Activated CD4-positive, CD25-positive, alpha-beta regulatory T cell treated with anti-CD3 and anti-CD28 coated beads, Interleukin-2, amount 50 U/mL, for 16 hours (primary cell): ENCODE measurements at regions not wholly inside any gene's neighbourhood (a gene's known extent, or its start where the extent isn't known, plus 50 kb on each side); places are given as distances from the start of the nearest gene placed in this dataset.
"Not testable (repeated sequence)": the region's sequence is repeated elsewhere in the genome, so short reads cannot be mapped to it uniquely, and the experiment has no call there.

ENCODE experiments used
- DNase-seq: peaks from one replicate; pipeline ENCODE4 v3.0.0-alpha.2; 2020; ENCODE audit warnings: low read depth, low spot score

GRCh38 chr16:16618963-16619465, 240.1 kb downstream of the NPIPA7 start:
- DNase-seq, result not testable (repeated sequence)

DNA sequence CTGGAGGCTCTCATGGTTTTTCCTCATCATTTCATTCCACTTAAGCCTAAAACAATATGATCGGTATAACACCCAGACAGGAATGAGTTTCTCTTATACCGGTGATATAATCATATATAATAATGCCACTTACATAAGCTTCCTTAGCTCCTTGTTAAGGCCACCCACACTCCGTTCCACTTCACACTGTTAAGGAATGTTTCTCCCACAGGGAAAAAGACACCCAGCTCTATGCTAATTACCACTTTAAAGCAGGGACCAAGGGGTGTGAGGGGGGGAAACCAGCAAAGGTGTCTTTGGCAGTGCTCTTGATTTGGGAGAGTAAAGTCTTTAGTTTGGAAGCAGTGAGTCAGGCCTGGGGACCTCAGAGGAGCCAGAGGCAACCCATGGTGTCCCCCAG, 245.4 kb downstream of the NPIPA7 start:
- DNase-seq, result not testable (repeated sequence)

GRCh38 chr16:16625140-16625539, 246.2 kb downstream of the NPIPA7 start:
- DNase-seq, result not testable (repeated sequence)

GRCh38 chr16:16627865-16628264, 248.9 kb downstream of the NPIPA7 start:
- DNase-seq, result not testable (repeated sequence)

DNA sequence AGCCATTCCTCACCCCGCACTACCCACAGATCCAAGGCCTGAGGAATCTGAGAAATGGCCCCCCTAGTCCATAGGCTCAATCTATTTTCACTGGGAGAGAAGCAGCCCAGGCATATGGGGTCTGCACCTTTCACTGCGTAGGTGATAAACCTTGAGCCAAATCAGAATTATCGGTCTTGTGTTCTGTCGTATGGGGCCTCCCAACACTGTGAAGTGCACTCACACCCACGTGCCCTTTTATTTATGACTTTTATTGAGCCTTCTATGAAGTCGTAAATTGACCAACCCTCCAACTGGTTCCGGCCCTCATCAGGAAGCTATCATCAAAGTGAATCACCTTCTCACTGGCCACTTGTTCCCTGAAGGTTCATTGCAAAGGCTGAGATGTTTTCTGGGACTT, 259.3 kb downstream of the NPIPA7 start:
- DNase-seq, result not testable (repeated sequence)

DNA sequence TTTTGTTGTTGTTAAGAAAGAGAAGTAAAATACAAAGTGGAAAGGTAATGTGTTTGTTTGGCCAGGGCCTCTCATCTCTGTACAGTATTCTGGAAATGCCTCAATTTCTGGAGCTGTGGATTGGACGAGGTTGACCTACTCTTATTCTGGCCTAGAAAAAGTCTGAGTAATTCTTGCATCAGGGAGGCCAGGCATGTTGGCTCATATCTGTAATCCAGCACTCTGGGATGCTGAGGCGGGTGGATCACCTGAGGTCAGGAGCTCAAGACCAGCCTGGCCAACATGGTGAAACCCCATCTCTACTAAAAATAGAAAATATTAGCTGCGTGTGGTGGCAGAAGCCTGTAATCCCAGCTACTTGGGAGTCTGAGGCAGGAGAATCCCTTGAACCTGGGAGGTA, 259.8 kb downstream of the NPIPA7 start:
- DNase-seq, result not testable (repeated sequence)

GRCh38 chr16:16643828-16644227, 264.9 kb downstream of the NPIPA7 start:
- DNase-seq, result not testable (repeated sequence)

DNA sequence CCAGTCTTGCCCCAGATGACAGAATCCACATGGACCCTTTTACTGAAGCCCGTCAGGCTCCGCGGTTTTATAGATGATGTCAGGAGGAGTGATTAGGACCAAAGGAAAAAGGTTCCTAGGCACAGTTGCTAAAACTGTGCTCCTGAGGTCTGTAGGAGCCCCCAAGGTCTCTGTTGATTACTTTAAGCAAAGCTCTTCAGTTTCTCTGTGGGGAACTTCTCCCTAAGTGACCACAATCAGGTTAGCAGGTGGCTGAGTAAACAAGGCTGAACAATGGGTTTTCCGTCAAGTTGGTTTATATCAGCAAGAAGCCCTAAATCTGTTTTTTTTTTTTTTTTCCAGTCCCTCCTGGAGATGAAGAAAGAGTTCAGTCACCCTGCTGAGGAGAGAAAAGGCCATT, 269.1 kb downstream of the NPIPA7 start:
- not testable (repeated sequence) for DNase-seq

- not testable (repeated sequence) for DNase-seq
These were observed 293.4 kb downstream of the NPIPA7 start for GRCh38 chr16:16672180-16672812.

DNA sequence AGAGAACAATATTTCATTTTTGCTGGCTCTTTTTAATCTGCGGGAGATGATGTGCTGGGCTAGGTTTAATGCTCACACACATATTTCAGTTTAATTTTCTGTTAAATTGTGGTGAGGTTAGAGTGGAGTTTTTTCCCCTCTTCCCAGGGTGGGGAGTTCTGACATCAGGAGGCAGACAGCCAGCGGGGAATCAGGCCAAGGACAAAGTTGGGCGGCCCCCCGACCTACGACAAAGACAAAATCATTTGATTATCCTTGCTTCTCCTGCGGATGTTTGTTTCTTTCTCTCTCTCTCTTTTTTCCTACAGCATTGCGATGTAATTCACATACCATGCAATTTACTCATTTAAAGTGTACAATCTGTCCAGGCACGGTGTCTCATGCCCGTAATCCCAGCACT, 295.9 kb downstream of the NPIPA7 start:
- not testable (repeated sequence) for DNase-seq

DNA sequence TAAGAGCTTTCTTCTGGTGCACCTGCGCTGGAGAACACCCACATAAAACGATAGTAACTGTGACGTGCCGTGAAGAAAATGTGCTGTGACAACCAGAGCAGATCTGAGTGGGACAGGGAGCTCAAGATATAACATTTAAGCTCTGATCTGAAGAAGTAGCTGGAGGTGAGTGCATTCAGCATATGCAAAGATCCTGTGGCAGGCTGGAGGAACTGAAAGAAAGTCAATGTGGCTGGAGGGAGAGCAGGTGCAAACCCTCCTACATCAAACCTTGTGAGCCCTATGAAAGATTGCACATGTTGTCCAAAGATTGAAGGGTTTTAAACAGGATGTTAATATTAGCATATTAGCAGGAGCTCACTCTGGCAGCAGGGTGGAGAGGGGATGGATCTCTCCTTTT, 342.9 kb downstream of the NPIPA7 start:
- not testable (repeated sequence) for DNase-seq

DNA sequence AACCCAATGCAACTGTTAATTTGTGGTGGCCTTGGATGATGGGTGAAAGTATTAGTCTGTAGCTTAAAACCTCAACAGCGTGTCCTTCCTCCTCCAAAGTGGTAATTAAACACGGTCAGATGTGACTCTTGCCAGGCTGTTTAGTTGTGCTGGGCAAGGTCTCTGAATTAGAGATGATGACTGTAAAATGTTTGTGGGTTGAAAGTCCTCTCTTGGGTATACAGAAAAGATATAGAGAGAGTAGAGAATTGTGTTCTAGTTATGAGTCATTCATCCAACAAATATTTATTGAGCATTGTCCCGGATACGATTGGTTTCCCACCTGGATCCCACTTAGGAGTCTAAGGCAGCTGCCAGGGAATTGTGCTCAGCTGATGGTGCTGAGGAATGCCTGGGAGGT, 343.7 kb downstream of the NPIPA7 start:
- not testable (repeated sequence) for DNase-seq

GRCh38 chr16:16723819-16724519, 345.0 kb downstream of the NPIPA7 start:
- not testable (repeated sequence) for DNase-seq

- not testable (repeated sequence) for DNase-seq
These were observed 348.1 kb downstream of the NPIPA7 start for GRCh38 chr16:16727048-16727447.

DNA sequence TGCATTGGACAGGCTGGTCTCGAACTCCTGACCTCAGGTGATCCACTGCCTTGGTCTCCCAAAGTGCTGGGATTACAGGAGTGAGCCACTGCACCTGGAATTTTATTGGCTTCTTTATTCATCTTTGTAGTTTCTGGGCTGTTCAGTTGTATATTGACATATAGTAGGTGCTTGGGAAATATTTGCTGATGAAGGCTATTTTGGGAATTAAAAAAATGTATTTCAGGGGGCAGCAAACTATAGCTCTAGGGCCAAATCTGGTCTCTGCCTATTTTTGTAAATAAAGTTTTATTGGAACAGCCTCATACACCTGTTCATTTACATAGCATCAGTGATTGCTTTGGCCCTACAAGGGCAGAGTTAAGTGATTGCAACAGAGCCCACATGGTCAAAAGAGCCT, 363.6 kb downstream of the NPIPA7 start:
- DNase-seq, result not testable (repeated sequence)

DNA sequence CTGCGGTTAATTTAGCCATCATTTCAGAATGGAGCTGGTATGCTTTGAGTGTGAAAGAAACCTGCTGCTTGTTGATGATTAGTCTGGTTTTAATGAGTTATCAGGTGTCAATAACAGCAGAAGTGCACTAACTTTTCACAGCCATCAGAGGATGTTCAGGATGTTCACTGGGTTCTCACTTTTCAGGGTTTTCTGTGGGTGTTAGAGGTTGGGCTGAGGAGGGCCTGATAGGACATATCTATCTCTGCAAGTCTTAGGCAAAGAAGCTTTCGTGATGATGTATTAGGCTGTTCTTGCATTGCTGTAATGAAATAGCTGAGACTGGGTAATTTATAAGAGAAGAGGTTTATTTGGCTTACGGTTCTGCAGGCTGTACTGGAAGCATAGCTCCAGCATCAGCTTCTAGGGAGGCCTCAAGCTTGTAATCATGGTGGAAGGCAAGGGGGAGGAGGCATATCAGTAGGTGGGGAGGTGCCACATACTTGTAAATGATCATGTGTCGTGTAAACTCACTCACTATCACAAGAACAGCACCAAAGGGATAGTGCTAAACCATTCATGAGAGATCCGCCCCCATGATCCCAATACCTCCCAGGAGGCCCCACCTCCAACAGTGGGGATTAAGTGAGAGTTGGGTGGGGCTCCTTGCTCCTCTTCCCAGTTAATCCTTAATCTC, 376.2 kb downstream of the NPIPA7 start:
- not testable (repeated sequence) for DNase-seq

DNA sequence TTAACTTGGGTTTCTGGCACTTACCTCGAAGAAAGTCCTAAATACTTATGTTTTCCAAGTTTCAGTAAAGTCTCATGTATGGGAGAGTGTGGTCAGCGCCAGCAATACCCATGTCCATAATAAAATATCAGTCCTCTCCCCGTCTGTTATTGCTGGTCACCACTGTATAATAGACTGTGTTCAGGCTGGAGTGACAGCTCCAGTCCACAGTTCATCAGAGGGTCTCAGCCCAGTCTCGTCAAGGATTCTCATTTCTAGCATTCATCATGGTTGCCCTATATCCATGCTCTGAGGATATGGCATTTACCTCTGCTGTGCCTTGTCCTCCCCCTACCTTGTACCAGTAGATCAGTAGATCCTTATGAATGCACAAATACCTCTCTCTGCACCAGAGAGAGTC, 384.5 kb downstream of the NPIPA7 start:
- DNase-seq, result no peak

DNA sequence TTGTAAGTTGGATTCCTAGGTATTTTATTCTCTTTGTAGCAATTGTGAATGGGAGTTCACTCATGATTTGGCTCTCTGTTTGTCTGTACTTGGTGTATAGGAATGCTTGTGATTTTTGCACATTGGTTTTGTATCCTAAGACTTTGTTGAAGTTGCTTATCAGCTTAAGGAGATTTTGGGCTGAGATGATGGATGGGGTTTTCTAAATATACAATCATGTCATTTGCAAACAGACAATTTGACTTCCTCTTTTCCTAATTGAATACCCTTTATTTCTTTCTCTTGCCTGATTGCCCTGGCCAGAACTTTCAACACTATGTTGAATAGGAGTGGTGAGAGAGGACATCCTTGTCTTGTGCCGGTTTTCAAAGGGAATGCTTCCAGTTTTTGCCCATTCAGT, 391.8 kb downstream of the NPIPA7 start:
- not testable (repeated sequence) for DNase-seq

DNA sequence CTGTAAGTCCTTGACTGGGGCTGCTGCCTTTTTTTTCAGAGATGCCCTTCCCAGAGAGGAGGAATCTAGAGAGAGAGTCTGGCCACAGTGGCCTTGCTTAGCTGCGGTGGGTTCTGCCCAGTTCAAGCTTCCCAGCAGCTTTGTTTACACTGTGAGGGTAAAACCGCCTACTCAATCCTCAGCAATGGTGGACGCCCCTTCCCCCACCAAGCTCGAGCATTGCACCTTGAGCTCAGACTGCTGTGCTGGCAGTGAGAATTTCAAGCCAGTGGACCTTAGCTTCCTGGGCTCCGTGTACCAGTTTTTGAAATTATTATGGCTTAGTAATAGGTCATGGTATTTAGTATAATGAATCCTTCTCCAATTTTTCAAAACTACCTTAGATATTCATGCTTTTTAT, 395.4 kb downstream of the NPIPA7 start:
- DNase-seq, result no peak

- DNase-seq, result no peak
These were observed 399.4 kb downstream of the NPIPA7 start for GRCh38 chr16:16778332-16778731.

- DNase-seq, result no peak
These were observed 401.6 kb downstream of the NPIPA7 start for GRCh38 chr16:16780588-16780987.

- DNase-seq, result no peak
These were observed 403.2 kb downstream of the NPIPA7 start for GRCh38 chr16:16782153-16782552.
